ENCODE measurements at regions not wholly inside any gene's neighbourhood (a gene's known extent, or its start where the extent isn't known, plus 50 kb on each side); places are given as distances from the start of the nearest gene placed in this dataset.

DNA sequence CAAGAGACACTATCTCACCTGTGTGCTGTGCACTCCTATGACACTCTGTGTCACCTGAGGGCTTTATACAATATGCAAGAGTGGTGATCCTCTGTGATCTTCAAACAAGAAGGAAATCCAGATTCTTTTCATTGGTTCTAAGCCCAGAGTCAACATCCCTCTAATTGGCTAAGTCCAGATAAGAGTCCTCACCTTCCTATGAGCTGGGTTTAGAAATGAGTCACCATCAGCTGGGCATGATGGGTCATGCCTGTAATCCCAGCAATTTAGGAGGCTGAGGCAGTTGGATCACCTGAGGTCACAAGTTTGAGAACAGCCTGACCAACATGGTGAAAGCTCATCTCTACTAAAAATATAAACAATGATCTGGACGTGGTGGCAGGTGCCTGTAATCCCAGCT is 144.4 kb downstream of the ZNF675 start:
- TF ChIP-seq, protein P1, sequence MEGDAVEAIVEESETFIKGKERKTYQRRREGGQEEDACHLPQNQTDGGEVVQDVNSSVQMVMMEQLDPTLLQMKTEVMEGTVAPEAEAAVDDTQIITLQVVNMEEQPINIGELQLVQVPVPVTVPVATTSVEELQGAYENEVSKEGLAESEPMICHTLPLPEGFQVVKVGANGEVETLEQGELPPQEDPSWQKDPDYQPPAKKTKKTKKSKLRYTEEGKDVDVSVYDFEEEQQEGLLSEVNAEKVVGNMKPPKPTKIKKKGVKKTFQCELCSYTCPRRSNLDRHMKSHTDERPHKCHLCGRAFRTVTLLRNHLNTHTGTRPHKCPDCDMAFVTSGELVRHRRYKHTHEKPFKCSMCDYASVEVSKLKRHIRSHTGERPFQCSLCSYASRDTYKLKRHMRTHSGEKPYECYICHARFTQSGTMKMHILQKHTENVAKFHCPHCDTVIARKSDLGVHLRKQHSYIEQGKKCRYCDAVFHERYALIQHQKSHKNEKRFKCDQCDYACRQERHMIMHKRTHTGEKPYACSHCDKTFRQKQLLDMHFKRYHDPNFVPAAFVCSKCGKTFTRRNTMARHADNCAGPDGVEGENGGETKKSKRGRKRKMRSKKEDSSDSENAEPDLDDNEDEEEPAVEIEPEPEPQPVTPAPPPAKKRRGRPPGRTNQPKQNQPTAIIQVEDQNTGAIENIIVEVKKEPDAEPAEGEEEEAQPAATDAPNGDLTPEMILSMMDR (IDR thresholded peaks at IDR 0.05), result no peak
- TF ChIP-seq POLR2A (IDR thresholded peaks at IDR 0.05), result no peak
